ENCODE measurements at regions not wholly inside any gene's neighbourhood (a gene's known extent, or its start where the extent isn't known, plus 50 kb on each side); places are given as distances from the start of the nearest gene placed in this dataset.

GRCh38 chr13:80037505-80037888, 303.4 kb downstream of the SPRY2 start:
- Histone ChIP-seq H3K36me3 (no peaks in the 10 kb centered on the region), H3K9me3 (no peaks in the 10 kb centered on the region), H3K4me1 (peaks cover 5% of the 10 kb centered on the region; the same call in 1 of the 2 replicates), H3K4me3 (ENCODE audit: low read depth, low read length) (no peak overlapping the region), H3K27me3 (no peaks in the 10 kb centered on the region)
- no peak for TF ChIP-seq CTCF (IDR thresholded peaks at IDR 0.05; ENCODE audit: low read depth, low read length)
- DNase-seq: no peak

- Histone ChIP-seq H3K27me3 (no peaks in the 10 kb centered on the region), H3K4me1 (peaks cover 5% of the 10 kb centered on the region; the same call in 1 of the 2 replicates), H3K4me3 (ENCODE audit: low read depth, low read length) (no peak overlapping the region), H3K36me3 (no peaks in the 10 kb centered on the region), H3K9me3 (no peaks in the 10 kb centered on the region)
- no peak for TF ChIP-seq CTCF (IDR thresholded peaks at IDR 0.05; ENCODE audit: low read depth, low read length)
- DNase-seq: no peak
Observed at GRCh38 chr13:80036845-80037504, 304.0 kb downstream of the SPRY2 start.

GRCh38 chr13:80035096-80035495, 305.8 kb downstream of the SPRY2 start:
- TF ChIP-seq CTCF (IDR thresholded peaks at IDR 0.05; ENCODE audit: low read depth, low read length): no peak
- H3K27me3 ChIP-seq: no peaks in the 10 kb centered on the region
- H3K9me3 ChIP-seq: no peaks in the 10 kb centered on the region
- no peak for DNase-seq
- peaks cover 13% of the 10 kb centered on the region for H3K4me1 ChIP-seq
- no peak overlapping the region for H3K4me3 ChIP-seq (ENCODE audit: low read depth, low read length)
- H3K36me3 ChIP-seq: no peaks in the 10 kb centered on the region

GRCh38 chr13:80033951-80034350, 307.0 kb downstream of the SPRY2 start:
- Histone ChIP-seq H3K9me3 (no peaks in the 10 kb centered on the region), H3K4me1 (peaks cover 13% of the 10 kb centered on the region)
- no peak for TF ChIP-seq CTCF (IDR thresholded peaks at IDR 0.05; ENCODE audit: low read depth, low read length)

GRCh38 chr13:80033286-80033685, 307.6 kb downstream of the SPRY2 start:
- no peak overlapping the region for H3K4me3 ChIP-seq (ENCODE audit: low read depth, low read length)
- no peak for TF ChIP-seq CTCF (IDR thresholded peaks at IDR 0.05; ENCODE audit: low read depth, low read length)
- DNase-seq: no peak
- no peaks in the 10 kb centered on the region for H3K27me3 ChIP-seq
- peaks cover 13% of the 10 kb centered on the region for H3K4me1 ChIP-seq
- H3K36me3 ChIP-seq: no peaks in the 10 kb centered on the region
- H3K9me3 ChIP-seq: no peaks in the 10 kb centered on the region

More at GRCh38 chr13:80033951-80034350, 307.0 kb downstream of the SPRY2 start:
- no peaks in the 10 kb centered on the region for H3K27me3 ChIP-seq
- H3K4me3 ChIP-seq (ENCODE audit: low read depth, low read length): no peak overlapping the region
- H3K36me3 ChIP-seq: no peaks in the 10 kb centered on the region
- no peak for DNase-seq

- TF ChIP-seq CTCF (IDR thresholded peaks at IDR 0.05; ENCODE audit: low read depth, low read length): peak; percentile 72
- no peak overlapping the region for H3K4me3 ChIP-seq (ENCODE audit: low read depth, low read length)
- peaks cover 8% of the 10 kb centered on the region for H3K4me1 ChIP-seq
- H3K27me3 ChIP-seq: no peaks in the 10 kb centered on the region
- H3K9me3 ChIP-seq: no peaks in the 10 kb centered on the region
- no peaks in the 10 kb centered on the region for H3K36me3 ChIP-seq
- peak; percentile 65 for DNase-seq
Observed at GRCh38 chr13:80030491-80030890, 310.4 kb downstream of the SPRY2 start.

Measured in BE2C (cell line).